GM10266 (cell line): ENCODE measurements at regions not wholly inside any gene's neighbourhood (a gene's known extent, or its start where the extent isn't known, plus 50 kb on each side); places are given as distances from the start of the nearest gene placed in this dataset.

ENCODE experiments used
- DNase-seq: peaks from one replicate; pipeline ENCODE4 v3.0.0; 2012; ENCODE audit errors: extremely low spot score
- TF ChIP-seq, protein P1 (sequence below): IDR thresholded peaks from 2 replicates; pipeline ENCODE4 v1.5.1; 2012; ENCODE audit warnings: mild to moderate bottlenecking, low read depth; ENCODE audit not compliant: control insufficient read depth, insufficient read depth; ENCODE audit errors: missing control alignments

GRCh38 chr6:743320-744096 lies 50.6 kb upstream of the EXOC2 start:
- TF ChIP-seq, protein P1, sequence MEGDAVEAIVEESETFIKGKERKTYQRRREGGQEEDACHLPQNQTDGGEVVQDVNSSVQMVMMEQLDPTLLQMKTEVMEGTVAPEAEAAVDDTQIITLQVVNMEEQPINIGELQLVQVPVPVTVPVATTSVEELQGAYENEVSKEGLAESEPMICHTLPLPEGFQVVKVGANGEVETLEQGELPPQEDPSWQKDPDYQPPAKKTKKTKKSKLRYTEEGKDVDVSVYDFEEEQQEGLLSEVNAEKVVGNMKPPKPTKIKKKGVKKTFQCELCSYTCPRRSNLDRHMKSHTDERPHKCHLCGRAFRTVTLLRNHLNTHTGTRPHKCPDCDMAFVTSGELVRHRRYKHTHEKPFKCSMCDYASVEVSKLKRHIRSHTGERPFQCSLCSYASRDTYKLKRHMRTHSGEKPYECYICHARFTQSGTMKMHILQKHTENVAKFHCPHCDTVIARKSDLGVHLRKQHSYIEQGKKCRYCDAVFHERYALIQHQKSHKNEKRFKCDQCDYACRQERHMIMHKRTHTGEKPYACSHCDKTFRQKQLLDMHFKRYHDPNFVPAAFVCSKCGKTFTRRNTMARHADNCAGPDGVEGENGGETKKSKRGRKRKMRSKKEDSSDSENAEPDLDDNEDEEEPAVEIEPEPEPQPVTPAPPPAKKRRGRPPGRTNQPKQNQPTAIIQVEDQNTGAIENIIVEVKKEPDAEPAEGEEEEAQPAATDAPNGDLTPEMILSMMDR = no peak
- no peak for DNase-seq
